ENCODE measurements at regions not wholly inside any gene's neighbourhood (a gene's known extent, or its start where the extent isn't known, plus 50 kb on each side); places are given as distances from the start of the nearest gene placed in this dataset.
"Not testable (repeated sequence)": the region's sequence is repeated elsewhere in the genome, so short reads cannot be mapped to it uniquely, and the experiment has no call there.

DNA sequence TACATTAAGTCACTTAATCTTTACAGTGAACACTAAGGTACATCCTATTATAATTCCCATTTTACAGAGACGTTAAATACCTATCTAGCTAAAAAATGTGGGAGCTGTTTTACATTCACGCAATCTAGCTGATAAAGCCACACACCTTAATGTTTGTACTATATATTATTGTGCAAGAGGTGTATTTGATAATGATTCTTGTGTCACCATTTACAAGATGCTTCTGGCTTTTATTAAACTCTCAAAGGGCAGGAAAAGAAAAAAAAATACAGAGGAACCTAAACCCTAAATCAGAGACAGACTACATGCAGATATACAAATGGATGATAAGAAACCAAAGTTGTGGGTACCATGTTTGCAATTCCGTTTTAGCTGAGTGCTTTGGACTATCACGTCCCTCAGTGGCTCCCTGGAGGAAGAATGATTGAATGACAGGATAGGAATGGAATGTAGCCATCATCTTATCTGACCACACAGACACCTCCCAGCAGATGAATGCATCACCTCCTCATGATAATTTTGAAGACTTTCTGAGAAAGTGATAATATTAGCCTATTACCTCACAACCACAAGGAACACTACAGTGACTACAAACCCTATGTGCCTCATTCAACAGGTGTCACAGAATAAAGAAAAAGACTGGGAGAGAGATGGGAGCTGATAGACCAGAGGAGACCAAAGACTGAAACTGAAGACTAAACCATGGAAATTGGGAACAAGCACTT lies 230.5 kb upstream of the SERP2 start:
- DNase-seq: no peak
- no peak for TF ChIP-seq POLR2A (IDR thresholded peaks at IDR 0.05)
- TF ChIP-seq, protein P1, sequence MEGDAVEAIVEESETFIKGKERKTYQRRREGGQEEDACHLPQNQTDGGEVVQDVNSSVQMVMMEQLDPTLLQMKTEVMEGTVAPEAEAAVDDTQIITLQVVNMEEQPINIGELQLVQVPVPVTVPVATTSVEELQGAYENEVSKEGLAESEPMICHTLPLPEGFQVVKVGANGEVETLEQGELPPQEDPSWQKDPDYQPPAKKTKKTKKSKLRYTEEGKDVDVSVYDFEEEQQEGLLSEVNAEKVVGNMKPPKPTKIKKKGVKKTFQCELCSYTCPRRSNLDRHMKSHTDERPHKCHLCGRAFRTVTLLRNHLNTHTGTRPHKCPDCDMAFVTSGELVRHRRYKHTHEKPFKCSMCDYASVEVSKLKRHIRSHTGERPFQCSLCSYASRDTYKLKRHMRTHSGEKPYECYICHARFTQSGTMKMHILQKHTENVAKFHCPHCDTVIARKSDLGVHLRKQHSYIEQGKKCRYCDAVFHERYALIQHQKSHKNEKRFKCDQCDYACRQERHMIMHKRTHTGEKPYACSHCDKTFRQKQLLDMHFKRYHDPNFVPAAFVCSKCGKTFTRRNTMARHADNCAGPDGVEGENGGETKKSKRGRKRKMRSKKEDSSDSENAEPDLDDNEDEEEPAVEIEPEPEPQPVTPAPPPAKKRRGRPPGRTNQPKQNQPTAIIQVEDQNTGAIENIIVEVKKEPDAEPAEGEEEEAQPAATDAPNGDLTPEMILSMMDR (IDR thresholded peaks at IDR 0.05): peak in 3 of 6 experiments; percentile 21 to 39 (median 25)
- no peaks in the 10 kb centered on the region for H3K27me3 ChIP-seq
- H3K9me3 ChIP-seq: no peaks in the 10 kb centered on the region
- H3K36me3 ChIP-seq: no peaks in the 10 kb centered on the region
- H3K27ac ChIP-seq: peak overlapping the region in 3 of 4 donors; percentile 66 to 93 (median 83)
- H3K4me3 ChIP-seq: peak overlapping the region in 2 of 4 donors; percentile 58 to 75
- peaks cover 0 to 10% (median 2%) of the 10 kb centered on the region in 4 donors for H3K4me1 ChIP-seq

DNA sequence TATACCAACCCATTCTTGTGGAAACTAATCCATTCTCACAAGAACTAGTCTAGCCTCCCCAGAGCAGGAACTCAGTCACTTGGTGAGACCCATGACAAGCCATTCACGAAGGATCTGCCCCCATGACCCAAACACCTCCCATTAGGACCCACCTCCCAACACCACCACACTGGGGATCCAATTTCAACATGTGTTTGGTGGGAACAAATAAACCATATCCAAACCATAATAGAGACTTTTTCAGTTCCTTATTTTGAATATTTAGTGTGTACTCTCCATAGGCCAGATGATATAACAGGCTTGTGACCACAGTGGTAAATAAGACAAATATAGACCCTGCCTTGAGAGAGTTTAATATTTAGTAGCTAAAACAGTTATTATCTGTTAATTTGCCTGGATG lies 227.5 kb upstream of the SERP2 start:
- no peak for DNase-seq
- no peak overlapping the region for H3K27ac ChIP-seq
- no peaks in the 10 kb centered on the region for H3K9me3 ChIP-seq
- no peak overlapping the region for H3K4me3 ChIP-seq
- H3K4me1 ChIP-seq: peaks cover 0 to 5% (median 2%) of the 10 kb centered on the region in 4 donors
- no peaks in the 10 kb centered on the region for H3K27me3 ChIP-seq
- H3K36me3 ChIP-seq: no peaks in the 10 kb centered on the region
- TF ChIP-seq, protein P1 (IDR thresholded peaks at IDR 0.05): no peak
- TF ChIP-seq POLR2A (IDR thresholded peaks at IDR 0.05): no peak

DNA sequence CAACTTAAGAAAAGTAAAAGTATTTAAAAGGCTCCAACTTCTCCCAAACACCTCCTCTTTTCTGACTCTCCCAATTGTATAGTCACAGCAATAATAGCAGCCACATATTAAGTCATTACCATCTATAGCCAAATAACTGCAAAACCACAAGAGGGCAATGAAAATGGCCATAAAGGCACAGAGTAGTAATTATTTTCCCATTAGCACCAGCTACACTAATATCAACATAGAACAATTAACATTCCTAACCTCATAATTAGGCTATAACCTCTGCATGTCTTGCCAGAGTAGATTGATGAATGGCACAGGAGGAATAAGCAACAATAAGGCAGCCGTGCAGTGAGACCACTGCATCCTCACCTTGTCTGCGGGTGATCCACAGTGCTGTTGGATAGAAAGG lies 226.4 kb upstream of the SERP2 start:
- H3K9me3 ChIP-seq: no peaks in the 10 kb centered on the region
- TF ChIP-seq POLR2A (IDR thresholded peaks at IDR 0.05): no peak
- TF ChIP-seq, protein P1 (IDR thresholded peaks at IDR 0.05): no peak
- no peaks in the 10 kb centered on the region for H3K4me1 ChIP-seq
- no peaks in the 10 kb centered on the region for H3K36me3 ChIP-seq
- no peaks in the 10 kb centered on the region for H3K27me3 ChIP-seq
- no peak overlapping the region for H3K4me3 ChIP-seq
- DNase-seq: no peak
- H3K27ac ChIP-seq: no peak overlapping the region

DNA sequence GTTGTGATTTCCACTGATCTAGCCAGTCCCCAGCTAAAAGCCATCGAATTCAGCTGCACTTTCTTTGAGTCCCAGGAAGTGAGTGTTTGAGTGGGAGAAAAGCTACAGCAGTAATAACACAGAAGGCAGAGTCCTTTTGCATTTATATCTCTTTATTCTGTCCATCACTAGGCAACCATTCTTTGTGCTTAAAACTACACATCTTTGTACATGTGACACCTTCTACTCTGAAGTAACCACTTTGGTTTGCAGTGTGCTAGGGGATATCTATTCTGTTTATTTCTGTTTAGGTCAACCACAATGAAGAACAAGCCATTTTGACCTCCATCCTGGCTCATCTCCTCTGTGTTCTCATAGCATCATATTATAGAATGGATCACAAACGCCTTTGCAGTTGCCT lies 226.0 kb upstream of the SERP2 start:
- no peaks in the 10 kb centered on the region for H3K9me3 ChIP-seq
- H3K4me3 ChIP-seq: no peak overlapping the region
- no peaks in the 10 kb centered on the region for H3K4me1 ChIP-seq
- TF ChIP-seq, protein P1 (IDR thresholded peaks at IDR 0.05): no peak
- no peak for TF ChIP-seq POLR2A (IDR thresholded peaks at IDR 0.05)
- no peak overlapping the region for H3K27ac ChIP-seq
- H3K27me3 ChIP-seq: no peaks in the 10 kb centered on the region
- H3K36me3 ChIP-seq: no peaks in the 10 kb centered on the region
- DNase-seq: no peak

DNA sequence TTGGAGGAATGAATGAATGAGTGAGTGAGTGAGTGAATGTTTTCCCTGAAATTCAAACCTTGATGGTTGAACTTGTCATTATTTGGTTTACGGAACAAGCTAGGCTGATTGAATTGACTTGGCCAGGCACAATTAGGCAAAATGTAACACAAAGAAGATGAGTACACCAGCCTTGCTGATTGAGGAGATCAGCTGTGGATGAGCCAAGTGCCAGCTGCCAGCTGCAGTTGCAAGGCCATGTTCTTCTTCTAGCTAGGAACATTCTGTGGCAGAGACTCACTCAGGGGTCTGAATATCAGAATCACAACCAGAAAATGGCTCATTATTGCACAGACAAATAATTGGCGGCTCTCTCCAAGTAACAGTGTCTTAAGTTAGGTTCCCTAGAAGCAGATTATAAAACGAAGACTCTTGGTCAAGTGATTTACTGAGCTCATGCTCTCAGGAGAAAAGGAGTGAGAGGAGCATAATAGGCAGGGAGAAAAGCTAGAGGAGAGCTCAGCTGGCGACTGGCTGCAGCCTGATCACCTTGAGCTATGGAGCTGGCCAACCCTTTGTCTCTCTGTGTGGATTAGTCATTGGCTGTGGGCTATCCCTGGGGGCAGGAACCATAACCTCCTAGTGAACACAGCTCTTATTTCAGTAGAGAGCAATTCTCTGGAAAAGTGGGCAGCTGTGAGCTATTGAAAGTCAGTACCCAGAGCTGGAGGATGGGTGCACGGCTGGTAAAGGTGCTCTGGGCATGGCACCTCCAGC lies 225.3 kb upstream of the SERP2 start:
- Histone ChIP-seq H3K27me3 (no peaks in the 10 kb centered on the region), H3K4me1 (no peaks in the 10 kb centered on the region), H3K4me3 (no peak overlapping the region), H3K27ac (no peak overlapping the region), H3K36me3 (no peaks in the 10 kb centered on the region), H3K9me3 (no peaks in the 10 kb centered on the region)
- no peak for DNase-seq
- TF ChIP-seq, protein P1 (IDR thresholded peaks at IDR 0.05): no peak
- TF ChIP-seq POLR2A (IDR thresholded peaks at IDR 0.05): no peak

DNA sequence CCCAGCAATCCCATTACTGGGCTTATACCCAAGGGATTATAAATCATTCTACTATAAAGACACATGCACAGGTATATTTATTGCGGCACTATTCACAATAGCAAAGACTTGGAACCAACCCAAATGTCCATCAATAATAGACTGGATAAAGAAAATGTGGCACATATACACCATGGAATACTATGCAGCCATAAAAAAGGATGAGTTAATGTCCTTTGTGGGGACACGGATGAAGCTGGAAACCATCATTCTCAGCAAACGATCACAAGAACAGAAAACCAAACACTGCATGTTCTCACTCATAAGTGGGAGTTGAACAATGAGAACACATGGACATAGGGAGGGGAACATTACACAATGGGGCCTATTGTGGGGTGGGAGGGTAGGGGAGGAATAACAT lies 224.4 kb upstream of the SERP2 start:
- not testable (repeated sequence) for H3K9me3 ChIP-seq, H3K4me1 ChIP-seq, H3K36me3 ChIP-seq, DNase-seq, H3K27ac ChIP-seq, H3K4me3 ChIP-seq, H3K27me3 ChIP-seq
